GM18498 (cell line): ENCODE measurements at regions not wholly inside any gene's neighbourhood (a gene's known extent, or its start where the extent isn't known, plus 50 kb on each side); places are given as distances from the start of the nearest gene placed in this dataset.

Source experiments
- ATAC-seq: cut with Tn5 transposase; IDR thresholded peaks from one replicate; pipeline ENCODE4 v1.9.1; 2021; ENCODE audit warnings: mild to moderate bottlenecking, moderate library complexity; ENCODE audit not compliant: unreplicated experiment

DNA sequence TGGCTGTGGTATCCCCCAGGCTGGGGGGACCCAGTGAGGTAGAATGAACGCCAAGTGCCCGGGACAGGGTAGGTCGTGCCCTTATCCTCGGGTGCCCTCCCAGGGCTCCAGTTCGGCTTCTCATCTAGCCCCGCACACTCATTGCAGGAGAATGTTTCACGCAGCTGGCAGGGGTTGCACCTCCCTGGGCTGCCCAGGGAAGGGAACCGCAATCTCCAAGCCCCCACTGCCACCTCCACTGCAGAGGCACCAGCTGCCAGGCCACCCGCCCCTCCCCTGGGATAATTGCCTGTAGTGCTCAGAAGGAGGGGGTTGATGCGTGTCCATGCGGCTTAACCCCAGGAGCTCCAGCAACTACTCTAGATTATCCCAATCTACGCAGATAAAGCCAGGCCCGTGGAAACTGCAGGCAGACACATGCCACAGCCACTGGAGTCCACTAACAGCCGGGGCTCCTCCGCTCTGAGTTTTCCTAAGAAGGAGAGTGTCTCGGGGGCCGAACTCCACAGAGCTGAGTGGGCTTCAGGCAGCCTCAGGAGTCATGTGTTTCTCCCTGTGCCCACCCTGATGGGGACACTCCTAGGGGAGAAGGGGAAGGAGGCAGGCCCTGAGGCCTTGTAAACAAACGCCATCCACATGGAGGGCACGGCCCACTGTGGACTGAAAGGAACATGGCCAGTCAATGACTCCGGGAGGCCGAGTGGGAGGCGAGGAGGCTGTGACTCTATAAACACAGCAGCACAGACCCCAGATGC is 137.2 kb upstream of the IQSEC1 start:
- no peak for ATAC-seq

DNA sequence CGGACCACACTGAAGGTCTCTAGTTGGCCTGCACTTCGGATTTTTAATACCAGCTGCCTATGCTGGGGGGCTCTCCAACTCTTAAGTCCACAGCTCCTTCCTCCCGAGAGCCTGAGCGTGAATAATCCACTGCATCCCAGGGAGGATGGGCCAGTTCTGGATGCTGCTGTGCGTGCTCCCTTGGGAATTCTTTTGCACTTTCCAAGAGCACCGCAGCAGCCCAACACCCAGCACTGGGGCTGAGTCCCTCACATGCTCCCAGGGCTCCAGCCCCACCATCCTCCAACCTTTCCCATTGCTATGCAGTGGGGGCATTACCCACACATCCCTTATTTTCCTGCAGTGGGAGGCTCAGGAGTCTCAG is 136.4 kb upstream of the IQSEC1 start:
- ATAC-seq = no peak

DNA sequence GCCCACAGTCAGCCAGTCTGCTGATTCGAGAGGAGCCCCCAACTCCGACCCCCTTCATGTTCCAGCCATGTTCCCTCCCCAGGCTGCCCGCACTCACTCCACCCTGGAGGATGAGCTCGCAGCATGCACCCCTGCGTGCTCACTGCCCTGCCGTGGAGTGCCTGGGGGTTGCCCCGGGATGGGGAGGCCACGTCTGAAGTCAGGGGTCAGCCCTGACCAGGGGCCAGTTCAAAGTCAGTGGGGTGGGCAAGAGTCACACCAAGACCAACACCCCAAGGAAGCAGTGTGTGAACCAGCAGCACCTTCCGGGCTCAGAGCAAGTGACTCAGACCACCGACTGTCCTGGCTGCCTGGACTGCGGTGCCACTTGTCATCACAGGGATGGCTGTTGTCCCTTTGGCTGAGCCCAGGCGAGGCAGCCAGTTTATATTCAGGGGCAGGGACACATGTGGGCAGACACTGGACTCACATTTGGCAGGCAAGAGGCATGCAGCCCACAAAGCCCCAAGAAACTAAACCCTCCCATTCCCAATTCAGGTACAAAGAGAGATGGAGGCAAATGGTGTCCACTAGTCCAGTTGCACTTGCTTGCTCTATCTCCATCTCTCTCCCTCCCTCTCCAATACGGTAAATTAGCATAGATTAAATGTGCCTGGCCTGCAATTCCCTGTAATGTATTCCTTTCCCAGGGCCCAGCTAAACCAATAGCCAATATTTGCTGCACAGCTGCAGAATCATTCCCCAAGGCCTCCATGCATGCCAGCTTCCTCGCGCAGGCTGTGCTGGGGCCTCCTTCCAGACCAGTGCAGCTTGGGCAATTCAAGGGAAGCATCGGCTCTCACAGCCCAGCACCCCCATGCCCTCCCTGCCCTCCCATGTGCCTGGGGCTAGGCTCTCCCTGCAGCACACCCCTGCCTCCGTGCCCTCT is 135.7 kb upstream of the IQSEC1 start:
- no peak for ATAC-seq

DNA sequence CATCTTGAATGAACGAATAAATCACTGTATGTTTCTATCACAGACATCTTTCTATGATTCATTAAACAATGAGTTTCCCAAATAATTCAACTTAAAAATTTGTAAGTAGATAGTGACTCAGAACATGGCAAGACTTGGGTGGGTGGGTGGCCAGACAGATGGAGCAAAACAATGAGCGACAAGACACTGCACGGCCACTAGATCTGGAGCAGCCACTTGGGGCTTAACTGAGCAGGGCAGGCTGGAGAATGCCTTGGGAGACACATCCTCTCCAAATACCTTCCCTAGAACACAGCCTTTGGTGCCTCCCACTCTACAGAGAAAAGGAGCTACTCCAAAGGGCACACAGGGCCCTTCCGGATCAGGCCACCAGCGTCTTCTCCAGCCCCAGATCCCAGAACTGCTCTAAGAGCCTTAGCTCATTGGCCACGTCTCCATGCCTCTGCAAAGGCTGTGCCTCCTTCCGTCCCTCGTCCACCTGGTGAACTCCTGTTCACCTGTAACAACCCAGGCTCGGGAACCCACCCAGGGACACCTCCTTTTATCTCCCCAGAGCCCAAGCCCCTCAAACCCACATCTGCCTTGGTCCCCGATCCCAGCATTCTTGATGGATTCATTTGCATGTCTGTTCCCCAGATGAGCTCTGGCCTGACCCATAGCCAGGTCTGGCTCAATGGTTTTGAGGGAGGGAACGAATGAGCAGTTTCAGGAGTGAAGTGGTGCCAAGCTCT is 134.9 kb upstream of the IQSEC1 start:
- ATAC-seq = no peak

DNA sequence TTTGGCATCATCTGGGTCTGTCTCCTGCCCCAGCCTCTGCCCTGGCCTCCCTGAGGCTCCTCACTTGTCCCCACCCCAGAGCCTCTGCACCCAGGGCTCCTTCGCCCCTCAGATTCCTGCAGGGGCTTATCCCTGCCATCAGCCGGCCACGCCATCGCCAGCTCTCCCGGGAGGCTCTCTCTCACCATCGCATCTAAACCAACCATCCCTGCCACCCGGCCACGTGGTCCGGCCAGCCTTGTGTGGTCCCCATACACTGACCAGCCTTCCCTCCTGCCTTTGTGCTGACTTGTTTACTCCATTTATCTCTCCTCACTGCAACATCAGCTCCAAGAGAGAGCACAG is 134.3 kb upstream of the IQSEC1 start:
- no peak for ATAC-seq

DNA sequence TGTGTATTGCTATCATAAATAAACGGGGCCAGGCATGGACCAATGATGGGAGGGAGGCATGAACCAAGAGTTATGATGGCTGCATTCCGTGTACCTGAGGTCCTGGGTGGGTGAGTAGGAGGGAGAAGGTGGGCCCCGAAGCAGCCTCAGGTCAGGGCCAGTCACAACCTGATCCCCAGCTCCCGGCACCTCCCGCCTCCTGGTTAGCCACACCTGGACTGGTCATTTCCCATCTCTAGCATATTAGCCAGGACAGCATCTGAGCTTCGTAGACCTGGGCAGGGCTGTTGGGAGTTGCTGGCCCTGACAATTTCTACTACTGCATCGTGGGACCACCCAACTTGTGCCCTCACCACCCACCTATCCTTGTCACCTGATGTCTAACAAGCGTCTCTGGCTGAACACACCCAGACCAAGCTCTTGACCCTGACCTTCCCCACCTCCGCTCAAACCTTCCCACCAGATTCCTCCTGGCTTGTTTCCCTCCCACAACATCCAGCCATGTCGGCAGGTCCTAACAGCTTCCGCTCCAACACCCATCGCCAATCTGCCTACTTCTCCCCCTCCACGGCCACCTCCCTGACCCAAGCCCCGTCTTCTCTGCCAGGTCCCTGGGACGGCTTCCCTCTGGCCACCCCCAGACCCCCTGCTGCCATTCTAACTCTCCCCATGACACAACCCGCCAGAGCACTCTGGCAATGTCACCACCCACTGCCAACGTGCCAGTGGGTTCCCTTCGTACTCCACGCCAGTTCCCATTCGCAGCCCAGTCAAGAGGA is 133.8 kb upstream of the IQSEC1 start:
- ATAC-seq = no peak

DNA sequence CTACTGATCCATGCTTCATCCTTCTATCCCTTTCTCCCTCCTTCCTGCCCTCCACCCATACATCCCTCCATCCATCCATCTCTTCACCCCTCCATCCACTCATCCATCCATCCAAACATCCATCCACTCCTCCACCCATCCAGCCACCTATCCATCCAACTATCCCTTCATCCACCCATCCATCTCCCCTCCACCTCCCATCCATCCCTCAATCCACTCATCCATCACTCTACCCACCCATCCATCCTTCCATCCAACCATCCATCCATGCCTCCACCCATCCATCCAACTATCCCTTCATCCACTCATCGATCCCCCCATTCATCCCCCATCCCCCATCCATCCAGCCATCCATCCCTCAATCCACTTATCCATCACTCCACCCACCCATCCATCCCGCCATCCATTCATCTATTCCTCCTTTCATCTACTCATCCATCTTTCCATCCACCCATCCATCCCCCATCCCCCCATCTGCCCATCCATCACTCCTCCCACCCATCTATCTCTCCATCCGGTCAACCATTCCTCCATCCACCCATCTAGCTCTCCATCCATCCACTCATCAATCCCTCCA is 132.4 kb upstream of the IQSEC1 start:
- ATAC-seq = no peak

DNA sequence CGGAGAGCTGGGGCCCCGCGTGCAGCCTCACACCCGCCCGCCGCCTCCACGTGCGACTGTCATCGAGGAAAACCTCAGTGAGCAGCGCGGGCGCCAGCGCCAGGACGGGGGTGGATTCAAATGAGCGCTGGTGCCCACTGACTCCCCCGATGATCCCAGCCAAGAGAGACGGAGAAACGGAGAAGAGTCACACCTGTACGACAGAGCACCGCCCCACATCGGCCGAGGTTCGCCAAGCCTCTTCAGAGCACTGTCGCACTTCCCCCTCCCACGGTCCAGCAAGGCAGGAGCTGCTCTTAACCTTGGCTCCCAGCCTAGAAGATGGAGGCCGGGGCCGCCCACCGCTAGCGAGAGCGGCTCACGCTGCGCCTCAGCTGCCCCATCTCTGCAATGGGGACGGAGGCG is 130.9 kb upstream of the IQSEC1 start:
- no peak for ATAC-seq

DNA sequence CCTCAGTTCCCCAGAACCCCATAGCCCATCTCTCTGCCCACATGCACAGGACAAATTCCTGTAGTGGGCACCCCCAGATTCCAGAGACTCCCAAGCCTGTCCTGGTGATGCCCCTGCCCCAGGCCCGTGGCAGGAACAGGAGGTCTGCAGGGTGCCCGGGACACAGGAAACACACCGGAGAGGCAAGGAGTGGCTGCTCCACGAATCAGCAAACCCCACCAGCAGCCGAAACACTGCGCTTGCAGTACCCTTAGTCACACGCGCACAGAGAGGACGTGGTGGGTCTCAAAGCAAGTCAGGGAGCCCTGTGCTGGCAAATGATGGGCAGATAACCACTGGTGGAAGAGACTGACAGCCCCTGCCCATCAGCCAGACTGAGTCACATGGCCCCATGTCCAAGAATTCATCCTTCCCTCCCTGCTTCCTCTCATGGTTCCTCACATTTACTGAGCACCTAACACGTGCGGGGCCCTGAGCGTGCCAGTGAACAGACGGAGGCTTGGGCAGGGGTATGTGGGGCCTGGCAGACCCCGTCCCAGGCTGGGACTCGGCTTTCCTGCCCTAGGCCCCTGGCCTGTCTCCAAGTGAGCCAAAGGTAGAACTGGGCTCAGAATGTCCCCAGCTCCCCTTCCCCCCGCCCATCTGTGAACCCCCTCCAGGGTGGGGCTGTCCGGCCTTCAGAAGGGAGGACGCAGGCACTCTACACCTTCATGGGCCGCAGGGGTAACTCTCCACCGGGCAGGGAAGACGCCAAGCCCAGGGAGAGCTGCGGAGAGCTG is 130.4 kb upstream of the IQSEC1 start:
- no peak for ATAC-seq

DNA sequence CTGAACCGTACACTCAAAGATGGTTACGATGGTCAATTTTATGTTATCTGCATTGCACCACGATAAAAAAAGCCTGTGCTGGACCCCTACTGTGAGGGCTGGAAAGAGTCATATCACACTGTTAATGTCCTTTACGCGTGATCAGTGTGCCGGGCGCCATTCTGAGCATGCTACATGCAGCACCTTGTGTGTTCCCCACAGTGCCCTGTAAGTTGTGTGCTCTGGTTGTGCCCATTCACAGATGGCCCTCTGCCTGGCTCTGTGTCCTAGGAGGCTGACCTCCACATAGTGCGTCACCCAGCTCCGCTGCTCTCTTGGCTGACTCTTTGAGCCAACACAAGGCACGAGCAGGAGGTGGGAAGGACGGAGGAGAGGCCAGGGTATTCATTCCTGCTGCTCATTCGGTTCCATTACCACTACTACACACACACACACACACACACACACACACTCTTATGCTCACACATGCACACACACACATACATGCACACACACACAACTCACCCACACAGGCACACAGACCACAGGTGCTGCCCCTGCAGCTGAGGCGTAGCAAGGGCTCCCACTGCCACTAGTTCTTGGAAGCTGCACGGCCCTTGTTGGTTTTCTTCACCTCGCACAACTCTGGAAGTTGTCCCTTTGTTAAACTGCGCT is 129.6 kb upstream of the IQSEC1 start:
- no peak for ATAC-seq

DNA sequence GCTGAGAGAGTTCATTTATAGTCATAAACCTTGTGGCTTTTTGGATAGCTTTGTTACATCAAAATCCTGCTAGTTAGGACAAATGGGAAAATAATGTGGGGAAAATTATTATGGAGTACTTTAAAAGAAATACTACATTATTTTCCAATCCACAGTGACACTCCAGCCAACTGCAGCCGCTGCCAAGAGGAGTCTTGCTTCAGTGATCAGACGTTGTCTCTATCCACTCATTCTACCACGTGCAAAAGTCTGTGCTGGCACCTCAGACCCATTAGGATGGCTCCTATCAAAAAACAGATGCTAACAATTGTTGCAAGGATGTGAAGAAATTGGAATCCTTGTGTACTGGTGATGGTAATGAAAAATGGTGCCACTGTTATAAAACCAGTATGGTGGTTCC is 128.6 kb upstream of the IQSEC1 start:
- ATAC-seq = no peak

DNA sequence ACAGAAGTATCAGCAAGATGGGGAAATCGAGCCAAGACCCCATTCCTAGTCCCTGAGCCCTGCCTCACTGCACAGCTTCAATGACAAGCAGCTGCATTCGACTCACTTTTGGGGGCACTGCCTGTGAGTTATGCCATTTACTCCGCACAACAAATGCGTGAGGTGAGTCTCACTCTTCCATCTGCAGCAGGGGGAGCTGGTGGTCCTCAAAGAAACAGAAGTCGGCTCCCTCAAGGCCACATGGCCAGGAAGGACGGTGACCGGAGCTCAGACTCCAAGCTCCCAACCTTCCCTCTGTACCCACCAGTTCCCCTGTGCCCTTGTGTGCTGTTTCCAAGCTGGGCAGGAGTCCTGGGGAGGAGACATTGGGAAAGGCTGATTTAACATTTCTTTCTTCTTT is 127.7 kb upstream of the IQSEC1 start:
- no peak for ATAC-seq

DNA sequence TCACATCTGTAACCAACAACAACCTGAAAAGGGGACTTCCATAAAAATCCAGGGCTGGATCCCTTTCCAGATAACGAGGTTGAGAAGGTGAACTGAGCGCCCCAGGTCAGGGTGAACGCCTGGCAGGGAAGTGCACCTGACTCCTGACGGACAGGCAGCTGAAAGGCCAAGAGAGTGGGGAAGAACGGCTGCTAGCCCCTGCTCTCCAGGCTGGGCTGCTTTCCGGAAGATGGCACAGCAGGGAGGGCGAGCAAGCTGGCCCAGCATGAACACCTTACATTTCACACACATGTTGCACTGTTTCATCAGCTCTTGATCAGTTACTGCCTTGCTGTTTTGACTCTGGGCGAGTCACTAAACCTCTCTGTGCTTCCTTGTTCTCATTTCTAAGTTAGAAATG is 127.2 kb upstream of the IQSEC1 start:
- no peak for ATAC-seq

DNA sequence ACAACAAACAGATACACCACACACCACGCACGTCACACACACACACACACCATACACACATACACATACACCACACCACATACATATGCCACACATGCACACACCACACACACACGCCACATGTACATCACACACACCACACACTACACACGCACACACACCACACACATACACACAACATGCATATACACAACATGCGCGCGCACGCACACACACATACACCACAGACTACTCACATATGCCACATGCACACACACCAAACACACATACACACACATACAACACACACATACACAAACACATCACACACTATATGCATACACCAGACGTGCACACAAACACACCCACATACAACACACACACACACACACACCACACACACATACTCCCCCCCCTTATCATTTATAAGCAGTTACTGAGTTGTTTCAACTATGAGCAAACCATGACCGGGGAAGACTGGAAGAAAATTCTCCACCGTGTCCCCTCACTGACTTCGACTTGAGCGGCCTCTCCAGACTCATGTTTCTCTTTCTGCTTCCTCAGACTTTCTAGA is 126.7 kb upstream of the IQSEC1 start:
- no peak for ATAC-seq

DNA sequence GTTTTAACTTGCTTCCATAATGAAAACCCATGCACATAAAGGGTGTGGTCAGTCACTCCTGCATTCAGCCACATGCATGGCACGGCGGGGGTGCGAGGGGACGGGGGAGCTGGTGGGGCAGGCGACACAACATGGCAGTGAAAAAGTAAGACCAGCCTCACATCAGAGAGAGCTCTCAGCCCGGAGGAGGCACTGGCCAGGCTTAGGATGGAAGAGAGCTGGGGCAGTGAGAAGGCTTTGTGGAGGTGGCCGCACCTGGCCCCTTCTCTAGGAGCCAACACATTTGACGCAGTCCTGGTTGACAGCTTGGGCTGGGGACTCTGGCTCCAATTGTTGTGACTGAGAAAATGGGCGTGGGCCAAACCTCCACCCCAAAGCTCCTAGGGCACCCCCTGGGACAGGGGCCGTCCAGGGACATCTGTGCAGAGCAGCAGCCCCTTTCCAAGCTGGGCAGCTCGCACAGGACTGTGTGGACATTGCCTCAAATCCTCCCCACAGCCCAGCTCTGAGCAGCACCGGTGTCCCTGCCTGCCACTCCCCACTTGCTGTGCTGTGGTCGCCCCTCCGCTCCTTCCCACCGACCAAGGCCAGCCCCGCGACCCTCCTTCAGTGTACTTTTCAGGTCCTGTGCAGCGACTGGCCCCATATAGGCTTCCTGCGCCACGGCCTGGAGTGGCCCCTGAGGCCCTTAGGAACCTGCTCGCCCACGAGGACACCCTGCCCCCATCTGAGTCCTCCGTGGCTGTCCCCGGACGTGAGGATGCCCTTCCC is 126.0 kb upstream of the IQSEC1 start:
- no peak for ATAC-seq

DNA sequence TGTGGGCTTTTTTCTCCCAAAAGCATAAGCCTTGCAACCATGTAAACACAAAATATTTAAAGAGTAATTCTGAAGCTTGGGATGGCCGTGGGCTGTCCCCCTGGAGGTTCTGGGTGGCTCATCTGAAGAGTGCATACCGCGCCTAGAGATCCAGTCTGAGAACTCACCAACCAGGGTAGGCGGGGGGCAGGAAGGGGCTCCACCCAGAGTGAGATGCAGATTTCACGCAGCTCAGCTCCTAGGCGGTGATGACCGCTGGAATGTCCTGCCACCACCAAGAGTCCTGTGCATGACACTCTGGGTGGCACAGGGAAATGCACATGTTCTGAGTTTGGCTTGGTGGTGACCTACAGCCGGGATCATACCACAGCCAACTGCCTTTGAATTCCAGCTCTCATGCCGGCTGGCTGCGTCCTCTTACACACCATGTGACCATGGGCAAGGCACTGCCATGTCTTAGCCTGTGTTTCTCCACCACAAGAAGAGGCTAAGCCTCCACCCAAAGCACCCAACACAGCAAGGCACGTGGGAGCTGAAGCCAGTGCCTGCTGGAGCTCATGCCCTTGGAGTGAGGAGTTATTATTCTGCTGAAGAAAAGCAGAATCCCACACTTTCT is 125.1 kb upstream of the IQSEC1 start:
- no peak for ATAC-seq

DNA sequence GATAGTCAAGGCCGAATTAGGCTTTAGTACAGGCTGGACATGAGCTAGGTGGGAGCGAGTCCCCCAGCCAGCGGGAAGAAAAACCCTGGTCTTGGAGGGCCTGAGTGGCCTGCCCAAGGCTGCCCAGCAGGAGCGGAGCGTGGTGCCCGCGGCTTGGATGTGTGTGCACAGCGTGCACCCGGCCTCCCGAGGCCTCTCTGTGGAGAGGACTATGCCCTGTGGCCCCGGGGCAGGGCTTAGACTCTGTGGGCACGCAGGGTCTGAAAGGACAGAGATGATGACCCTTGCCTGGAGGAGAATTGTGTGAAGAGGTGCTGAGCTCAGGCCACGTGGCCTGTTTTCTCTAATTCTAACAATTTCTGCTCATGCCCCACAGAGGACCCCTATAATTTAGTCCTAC is 124.6 kb upstream of the IQSEC1 start:
- ATAC-seq = no peak

DNA sequence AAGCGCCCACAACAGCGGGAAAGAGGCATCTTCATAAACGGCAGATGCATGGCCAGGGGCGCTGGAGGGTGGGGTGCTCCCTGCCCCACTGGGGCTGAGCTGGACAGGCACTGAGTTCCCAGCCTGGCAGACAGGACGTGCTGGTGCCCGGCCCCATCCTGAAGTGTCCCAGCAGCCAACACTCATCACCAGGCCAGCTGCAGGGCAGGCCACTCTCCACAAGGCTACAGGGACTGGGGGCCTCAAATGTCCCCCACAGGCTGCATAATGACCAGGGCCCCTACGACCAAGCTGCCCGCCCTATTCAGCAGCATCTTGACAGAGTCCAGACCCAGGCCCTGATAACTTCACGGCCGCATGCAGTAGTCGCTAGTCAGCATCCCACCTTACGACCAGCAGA is 124.1 kb upstream of the IQSEC1 start:
- no peak for ATAC-seq
